ENCODE measurements at regions not wholly inside any gene's neighbourhood (a gene's known extent, or its start where the extent isn't known, plus 50 kb on each side); places are given as distances from the start of the nearest gene placed in this dataset.
"Not testable (repeated sequence)": the region's sequence is repeated elsewhere in the genome, so short reads cannot be mapped to it uniquely, and the experiment has no call there.

DNA sequence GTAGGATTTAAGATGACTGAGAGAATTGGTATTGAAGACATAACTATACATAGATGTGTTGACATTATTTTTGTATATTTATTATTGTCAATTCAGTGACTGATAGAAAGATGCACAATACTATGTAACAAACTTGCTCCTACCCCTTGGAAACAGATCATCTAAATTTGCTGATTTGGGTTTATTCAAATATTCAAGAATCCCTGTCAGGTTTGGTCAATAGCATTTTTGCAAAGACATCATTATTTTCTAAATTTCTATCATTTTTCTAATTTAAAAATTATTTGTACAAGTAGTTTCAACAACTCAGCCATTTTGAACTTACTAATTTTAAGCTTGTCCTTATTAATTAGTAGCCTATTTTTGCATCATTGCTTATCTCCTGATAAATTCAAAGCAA, 1463.4 kb downstream of the SI start:
- in situ Hi-C loops (cut with HindIII; ENCODE audit: low pct_unique_long_range_greater_than_20kb, low sequenced_read_pairs), result no loop called here
- DNase-seq (ENCODE audit: low read depth), result no peak

DNA sequence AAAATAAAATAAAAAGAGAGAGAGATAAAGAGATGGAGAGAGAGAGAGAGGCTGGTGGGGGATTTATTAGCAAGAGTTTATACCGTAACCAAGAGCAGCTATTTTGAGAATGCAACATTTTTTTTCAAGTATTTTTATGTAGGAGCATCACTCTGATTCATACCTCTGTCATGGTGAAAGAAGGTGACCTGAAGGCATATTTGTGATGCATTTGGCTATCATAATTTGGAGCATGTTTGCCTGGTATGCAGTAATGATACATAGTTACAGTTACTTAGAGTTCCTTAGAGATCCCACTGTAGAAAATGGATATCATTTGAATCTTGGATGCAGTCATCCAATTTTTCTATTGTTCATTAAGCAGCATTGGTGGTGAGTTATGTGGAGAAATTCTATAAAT, 1472.4 kb downstream of the SI start:
- DNase-seq (ENCODE audit: low read depth), result no peak
- in situ Hi-C loops (cut with HindIII; ENCODE audit: low pct_unique_long_range_greater_than_20kb, low sequenced_read_pairs), result no loop called here

DNA sequence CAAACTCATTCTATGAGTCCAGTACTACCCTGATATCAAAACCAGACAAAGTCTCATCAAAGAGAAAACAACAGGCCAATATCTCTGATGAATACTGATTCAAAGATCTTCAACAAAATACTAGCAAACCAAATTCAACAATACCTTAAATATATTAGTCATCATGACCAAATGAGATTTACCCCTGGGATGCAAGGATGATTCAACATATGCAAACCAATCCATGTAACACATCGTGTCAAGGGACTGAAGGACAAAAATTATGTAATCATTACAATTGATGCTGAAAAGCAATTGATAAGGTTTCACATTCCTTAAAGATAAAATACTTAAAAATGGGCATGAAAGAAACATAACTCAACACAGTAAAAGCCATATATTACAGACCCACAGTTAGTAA, 1476.9 kb downstream of the SI start:
- no peak for DNase-seq (ENCODE audit: low read depth)
- in situ Hi-C loops (cut with HindIII; ENCODE audit: low pct_unique_long_range_greater_than_20kb, low sequenced_read_pairs), result no loop called here

DNA sequence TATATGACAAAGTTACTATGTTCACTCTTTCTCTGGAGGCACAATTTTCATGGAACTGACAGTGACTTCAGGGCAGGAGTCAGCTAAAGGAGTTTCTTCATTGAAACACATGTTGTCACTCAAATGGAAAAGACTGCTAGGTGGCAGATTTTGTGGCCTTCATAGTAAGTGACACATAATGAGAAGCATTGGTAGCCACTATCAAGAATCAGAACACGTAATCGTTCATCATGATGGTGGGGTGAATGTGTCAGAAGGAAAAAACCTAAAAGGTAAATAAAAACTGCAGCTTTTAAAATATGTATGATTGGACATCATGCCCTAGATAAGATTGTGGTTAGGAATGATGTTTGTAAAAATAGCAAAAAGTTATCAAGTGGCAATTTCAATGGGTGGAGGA, 1491.0 kb downstream of the SI start:
- no peak for DNase-seq (ENCODE audit: low read depth)

DNA sequence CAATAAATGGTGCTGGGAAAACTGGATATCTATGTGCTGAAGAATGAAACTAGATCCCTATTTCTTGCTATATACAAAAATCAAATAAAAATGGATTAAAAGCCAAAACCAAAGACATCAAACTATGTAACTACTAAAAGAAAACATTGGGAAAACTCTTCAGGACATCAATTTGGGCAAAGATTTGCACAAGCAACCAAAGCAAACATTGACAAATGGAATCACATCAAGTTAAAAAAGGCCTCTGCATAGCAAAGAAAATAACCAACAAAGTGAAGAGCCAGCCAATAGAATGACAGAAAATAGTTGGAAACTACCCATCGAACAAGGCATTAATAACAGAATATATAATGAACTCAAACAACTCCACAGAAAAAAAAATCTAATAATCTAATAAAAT, 1495.3 kb downstream of the SI start:
- DNase-seq (ENCODE audit: low read depth), result no peak
- in situ Hi-C loops (cut with HindIII; ENCODE audit: low pct_unique_long_range_greater_than_20kb, low sequenced_read_pairs), result no loop called here

More for the DNA sequence above, 1491.0 kb downstream of the SI start:
- in situ Hi-C loops (cut with HindIII; ENCODE audit: low pct_unique_long_range_greater_than_20kb, low sequenced_read_pairs), result no loop called here

DNA sequence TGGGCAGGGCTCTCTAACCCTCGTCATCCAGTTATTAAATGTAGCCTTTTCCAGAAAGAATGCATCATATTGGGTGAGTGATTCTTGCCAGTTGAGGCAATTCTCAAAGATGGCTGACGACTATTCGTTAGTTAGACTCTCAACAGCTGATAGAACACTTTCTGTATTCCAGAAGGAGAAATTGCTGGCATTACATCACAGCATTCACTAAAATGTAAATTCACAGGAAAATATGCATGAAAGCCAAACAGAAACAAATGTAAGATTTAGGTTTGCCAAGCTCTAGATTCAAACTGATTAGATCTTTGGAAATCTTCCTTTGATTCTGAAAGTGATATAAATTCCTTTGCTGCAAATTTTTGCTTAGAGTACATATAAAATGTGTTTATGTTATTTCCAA, 1501.0 kb downstream of the SI start:
- DNase-seq (ENCODE audit: low read depth), result no peak
- in situ Hi-C loops (cut with HindIII; ENCODE audit: low pct_unique_long_range_greater_than_20kb, low sequenced_read_pairs), result no loop called here

DNA sequence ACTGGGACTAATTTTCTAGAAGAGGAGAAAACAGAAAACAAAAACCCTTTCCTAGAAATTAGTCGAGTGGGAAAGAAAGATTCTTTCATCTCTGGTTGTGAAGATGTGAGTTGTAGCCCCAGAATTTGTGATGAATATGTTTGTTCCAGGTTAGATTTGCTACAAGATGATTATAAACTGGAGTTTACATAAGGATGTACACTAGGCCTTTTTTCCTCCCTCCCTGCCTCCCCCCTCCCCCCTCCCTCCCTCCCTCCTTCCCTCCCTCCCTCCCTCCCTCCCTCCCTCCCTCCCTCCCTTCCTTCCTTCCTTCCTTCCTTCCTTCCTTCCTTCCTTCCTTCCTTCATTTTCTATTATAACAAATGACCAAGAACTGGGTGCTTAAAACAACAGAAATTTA, 1502.0 kb downstream of the SI start:
- in situ Hi-C loops (cut with HindIII; ENCODE audit: low pct_unique_long_range_greater_than_20kb, low sequenced_read_pairs), result no loop called here
- no peak for DNase-seq (ENCODE audit: low read depth)

DNA sequence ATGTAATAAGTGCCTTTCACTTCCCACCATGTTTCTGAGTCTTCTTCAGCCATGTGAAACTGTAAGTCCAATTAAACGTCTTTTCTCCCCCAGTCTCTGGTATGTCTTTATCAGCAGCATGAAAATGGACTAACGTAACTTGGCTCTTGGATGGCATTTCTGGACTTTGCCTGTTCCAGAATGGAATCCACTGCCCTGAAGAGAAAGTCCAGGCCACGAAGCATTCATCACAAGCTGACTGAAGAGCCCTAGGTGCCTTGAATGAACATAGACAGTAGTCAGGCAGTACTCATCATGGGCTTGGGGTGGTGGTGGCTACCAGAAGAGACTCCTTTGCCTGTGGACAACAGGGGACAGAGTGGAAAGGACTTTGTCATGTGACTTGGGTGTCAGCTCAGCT, 1505.0 kb downstream of the SI start:
- DNase-seq (ENCODE audit: low read depth), result no peak
- in situ Hi-C loops (cut with HindIII; ENCODE audit: low pct_unique_long_range_greater_than_20kb, low sequenced_read_pairs), result no loop called here

DNA sequence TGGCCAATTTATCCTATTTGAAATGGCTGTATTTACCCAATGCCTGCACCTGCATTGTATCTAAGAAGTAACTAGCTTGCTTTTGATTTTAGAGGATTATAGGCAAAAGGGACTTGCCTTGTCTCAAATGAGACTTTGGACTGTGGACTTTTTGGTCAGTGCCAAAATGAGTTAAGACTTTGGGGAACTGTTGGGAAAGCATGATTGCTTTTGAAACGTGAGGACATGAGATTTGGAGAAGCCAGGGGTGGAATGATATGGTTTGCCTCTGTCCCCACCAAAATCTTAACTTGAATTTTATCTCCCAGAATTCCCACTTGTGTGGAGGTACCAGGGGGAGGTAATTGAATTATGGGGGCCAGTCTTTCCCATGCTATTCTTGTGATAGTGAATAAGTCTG, 1505.4 kb downstream of the SI start:
- in situ Hi-C loops (cut with HindIII; ENCODE audit: low pct_unique_long_range_greater_than_20kb, low sequenced_read_pairs), result no loop called here
- DNase-seq (ENCODE audit: low read depth), result no peak

DNA sequence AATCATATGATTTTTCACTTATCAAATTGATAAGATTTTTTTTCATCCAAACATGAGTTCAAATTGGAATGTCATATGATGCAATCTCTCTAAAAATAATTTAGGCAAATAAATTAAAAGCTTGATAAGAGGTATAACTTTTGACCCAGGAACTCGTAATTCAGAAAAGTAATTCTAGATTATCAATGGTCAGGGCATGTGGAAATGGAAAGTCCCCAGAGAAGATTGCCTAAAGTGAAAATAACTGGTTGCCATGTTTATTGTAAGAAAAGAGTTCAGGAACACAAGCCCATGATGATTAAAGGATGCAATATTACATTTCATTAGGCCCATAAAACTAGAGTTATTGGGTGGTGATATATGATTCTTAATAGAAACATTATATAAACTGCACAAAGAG, 1514.8 kb downstream of the SI start:
- no peak for DNase-seq (ENCODE audit: low read depth)
- in situ Hi-C loops (cut with HindIII; ENCODE audit: low pct_unique_long_range_greater_than_20kb, low sequenced_read_pairs), result no loop called here

DNA sequence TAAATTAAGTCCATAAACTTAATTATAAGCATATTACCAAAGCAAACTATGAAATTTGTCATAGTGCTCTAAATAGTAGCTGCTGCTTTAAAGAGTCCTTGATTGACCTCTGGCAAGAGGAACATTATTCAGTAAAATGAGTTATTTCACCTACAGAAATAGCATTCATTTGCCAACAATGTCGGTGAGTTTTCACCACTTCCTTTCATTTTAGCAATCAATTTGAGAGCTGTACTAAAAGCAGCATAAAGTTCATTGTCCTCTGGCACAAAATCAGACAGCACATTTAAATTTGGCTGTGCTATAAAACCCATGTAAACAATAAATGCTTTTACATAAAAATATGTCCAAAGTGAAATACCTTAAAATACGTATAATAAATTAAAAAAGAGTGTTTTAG, 1515.7 kb downstream of the SI start:
- no peak for DNase-seq (ENCODE audit: low read depth)
- in situ Hi-C loops (cut with HindIII; ENCODE audit: low pct_unique_long_range_greater_than_20kb, low sequenced_read_pairs), result no loop called here

DNA sequence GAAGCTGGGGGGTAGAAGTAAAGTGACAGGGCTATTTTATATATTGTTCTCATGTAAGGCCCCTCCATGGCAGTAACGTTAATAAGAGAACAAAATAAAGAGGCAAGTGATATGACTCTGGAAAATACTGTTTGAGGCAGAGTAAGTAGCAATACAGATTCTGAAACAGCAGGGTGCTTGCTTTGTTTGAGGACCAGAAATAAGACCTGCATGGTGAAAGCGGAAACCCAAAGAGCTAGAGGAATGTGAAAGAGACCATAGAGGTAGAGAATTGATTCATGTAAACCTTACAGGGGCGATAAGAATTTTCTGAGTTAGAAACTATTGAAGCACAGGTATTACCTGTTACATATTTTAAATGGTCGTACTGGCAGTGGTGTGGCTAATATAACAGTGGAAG, 1517.1 kb downstream of the SI start:
- in situ Hi-C loops (cut with HindIII; ENCODE audit: low pct_unique_long_range_greater_than_20kb, low sequenced_read_pairs), result no loop called here

DNA sequence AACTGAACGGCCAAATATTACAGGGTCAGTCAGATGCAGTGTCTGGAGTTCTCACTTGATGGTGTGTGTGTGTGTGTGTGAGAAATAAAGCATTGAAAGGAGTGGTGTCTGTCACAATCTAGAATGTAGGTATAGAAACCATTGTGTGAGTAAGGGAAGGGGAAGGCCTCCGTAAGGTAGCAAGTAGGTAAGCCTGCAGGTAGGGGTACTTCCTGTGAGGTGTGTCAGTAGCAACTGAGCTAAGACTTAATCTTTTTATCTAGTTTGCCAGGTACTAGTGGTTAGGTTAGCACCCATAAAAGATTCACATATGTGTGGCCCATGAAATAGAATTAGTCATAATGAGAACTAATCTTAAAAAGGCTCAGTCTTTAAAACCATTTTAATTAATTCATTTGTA, 1517.8 kb downstream of the SI start:
- DNase-seq (ENCODE audit: low read depth), result no peak
- in situ Hi-C loops (cut with HindIII; ENCODE audit: low pct_unique_long_range_greater_than_20kb, low sequenced_read_pairs), result no loop called here

More for the DNA sequence above, 1517.1 kb downstream of the SI start:
- no peak for DNase-seq (ENCODE audit: low read depth)

DNA sequence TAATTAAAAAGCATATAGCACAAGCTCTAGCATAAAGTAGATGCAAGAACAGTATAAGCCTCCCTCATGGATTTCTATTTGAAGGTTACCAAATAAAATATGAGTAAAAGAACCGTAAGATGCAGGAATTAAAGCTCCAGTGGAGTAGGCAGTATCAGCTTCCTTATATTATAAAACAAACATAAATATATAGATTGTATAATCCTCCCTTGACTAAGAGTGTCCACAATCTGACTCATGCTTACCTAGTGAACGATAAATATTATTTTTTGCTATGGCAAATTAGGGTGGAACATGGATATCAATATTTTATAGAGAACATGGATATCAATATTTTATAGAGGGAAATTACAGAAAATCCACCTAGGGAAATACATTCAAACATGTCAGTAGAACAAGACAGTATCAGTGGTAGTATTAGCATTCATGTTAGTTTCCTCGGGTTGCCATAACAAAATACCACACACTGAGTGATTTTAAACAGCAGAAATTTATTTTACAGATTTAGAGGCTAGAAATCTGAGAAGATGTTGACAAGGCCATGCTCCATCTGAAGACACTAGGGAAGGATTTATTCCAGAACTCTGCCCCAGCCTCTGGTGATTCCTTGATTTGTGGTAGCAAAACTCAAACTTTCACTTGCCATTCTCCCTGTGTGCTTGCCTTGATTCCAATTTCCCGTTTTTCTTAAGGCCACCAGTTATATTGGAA, 1521.3 kb downstream of the SI start:
- no peak for DNase-seq (ENCODE audit: low read depth)
- in situ Hi-C loops (cut with HindIII; ENCODE audit: low pct_unique_long_range_greater_than_20kb, low sequenced_read_pairs), result no loop called here

DNA sequence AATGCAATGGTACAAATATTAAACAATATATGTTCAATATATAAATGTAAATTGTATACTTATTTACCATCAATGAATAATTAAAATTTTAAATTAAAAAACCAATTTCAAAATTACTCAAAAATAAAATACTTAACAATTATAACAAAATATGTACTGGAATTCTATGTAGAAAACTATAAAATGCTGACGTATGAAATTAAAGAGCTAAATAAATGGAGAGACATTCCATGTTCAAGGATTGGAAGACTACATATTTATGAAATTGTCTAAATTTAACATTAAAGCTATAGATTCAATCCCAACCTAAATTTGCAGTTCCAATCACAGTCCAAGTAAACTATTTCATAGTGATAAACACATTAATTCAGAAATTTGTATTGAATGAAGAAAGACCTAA, 1522.4 kb downstream of the SI start:
- in situ Hi-C loops (cut with HindIII; ENCODE audit: low pct_unique_long_range_greater_than_20kb, low sequenced_read_pairs), result no loop called here
- no peak for DNase-seq (ENCODE audit: low read depth)

DNA sequence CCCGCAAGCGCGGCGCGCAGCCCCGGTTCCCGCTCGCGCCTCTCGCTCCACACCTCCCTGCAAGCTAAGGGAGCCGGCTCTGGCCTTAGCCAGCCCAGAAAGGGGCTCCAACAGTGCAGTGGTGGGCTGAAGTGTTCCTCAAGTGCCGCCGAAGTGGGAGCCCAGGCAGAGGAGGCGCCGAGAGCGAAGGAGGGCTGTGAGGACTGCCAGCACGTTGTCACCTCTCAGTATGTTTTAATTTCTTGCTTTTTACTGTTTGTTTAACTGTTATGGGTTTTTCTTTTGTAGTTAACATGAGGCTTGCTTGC, 1525.7 kb downstream of the SI start:
- in situ Hi-C loops (cut with HindIII; ENCODE audit: low pct_unique_long_range_greater_than_20kb, low sequenced_read_pairs), result no loop called here
- no peak for DNase-seq (ENCODE audit: low read depth)

DNA sequence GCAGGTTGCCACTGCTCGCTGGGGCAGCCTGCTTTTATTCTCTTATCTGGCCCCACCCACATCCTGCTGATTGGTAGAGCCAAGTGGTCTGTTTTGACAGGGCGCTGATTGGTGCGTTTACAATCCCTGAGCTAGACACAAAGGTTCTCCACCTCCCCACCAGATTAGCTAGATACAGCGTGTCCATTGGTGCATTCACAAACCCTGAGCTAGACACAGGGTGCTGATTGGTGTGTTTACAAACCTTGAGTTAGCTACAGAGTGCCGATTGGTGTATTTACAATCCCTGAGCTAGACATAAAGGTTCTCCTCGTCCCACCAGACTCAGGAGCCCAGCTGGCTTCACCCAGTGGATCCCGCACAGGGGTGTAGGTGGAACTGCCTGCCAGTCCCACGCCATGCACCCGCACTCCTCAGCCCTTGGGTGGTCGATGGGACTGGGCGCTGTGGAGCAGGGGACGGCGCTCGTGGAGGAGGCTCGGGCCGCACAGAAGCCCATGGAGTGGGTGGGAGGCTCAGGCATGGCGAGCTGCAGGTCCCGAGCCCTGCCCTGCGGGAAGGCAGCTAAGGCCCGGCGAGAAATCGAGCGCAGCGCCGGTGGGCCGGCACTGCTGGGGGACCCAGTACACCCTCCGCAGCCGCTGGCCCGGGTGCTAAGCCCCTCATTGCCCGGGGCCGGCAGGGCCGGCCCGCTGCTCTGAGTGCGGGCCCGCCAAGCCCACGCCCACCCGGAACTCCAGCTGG, 1526.2 kb downstream of the SI start:
- DNase-seq (ENCODE audit: low read depth); in situ Hi-C loops (cut with HindIII; ENCODE audit: low pct_unique_long_range_greater_than_20kb, low sequenced_read_pairs): not testable (repeated sequence)

DNA sequence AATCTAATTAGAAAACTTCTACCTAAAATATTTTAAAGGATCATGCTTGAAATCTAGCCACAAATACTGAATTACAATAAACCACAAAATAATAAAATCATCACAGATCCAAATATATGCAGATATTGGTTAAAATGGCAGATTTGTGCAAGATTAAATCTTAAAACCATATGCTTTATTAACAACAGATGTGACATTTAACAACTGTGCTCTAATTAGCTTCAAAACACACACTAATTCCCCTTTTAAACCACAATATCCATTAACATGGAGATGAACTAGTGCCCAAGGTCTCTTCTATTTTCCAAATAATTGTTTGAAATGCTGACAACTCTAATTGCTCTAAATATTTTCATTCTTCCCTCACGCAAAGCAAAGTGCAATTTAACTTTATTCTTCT, 1530.3 kb downstream of the SI start:
- no peak for DNase-seq (ENCODE audit: low read depth)
- in situ Hi-C loops (cut with HindIII; ENCODE audit: low pct_unique_long_range_greater_than_20kb, low sequenced_read_pairs), result no loop called here

DNA sequence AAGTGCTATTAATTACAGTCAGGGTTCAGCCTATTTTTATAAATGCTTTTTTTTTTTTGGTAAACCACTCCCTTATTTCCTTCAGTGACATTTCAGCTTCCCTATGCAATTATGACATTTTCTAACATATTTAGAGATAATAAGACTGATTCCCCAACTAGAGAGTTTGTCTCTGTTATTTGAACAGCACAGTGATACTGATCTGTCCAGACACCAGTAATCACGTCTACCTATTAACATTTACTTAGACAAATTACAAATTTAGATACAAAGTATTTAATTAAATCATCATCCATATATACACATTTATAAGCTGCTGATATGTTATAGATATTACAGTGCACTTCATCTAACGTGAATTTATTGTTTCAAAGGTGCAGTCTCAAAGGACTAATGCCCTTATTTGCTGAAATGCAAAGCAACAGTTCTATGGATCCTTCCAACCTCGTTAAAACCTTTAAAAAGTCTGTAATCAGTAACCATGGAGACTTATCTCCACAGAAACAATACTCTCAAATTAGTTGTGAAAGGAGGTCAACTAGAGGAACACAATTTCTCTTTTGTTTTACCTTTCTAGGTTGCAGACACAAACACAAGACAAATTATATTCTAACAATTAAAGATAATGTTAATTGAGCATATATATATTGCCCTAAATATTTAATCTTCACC, 1531.1 kb downstream of the SI start:
- DNase-seq (ENCODE audit: low read depth), result no peak
- in situ Hi-C loops (cut with HindIII; ENCODE audit: low pct_unique_long_range_greater_than_20kb, low sequenced_read_pairs), result no loop called here

DNA sequence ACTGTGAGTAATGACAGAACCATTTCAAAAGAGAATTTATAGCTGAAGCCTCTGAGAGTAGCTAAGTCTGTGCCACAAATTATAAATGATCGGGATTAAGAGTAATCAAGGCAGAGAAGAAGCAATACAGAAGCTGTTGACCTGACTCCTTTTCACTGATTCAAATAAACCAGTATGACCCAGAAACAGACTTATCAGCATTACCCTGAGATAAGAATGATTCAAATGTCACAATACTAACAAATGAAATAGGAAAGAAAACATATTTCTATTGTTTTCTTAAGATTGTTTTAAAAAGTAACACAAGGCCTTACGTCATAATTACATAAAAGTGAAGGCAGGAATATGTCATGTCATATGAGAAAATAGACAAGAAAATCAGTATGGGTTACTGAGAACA, 1534.6 kb downstream of the SI start:
- in situ Hi-C loops (cut with HindIII; ENCODE audit: low pct_unique_long_range_greater_than_20kb, low sequenced_read_pairs), result no loop called here
- DNase-seq (ENCODE audit: low read depth), result no peak

Measured in Caki2 (cell line).